ENCODE measurements at regions not wholly inside any gene's neighbourhood (a gene's known extent, or its start where the extent isn't known, plus 50 kb on each side); places are given as distances from the start of the nearest gene placed in this dataset.
A peak's percentile ranks its signal among the peaks of the same experiment; 100 is the strongest.
"Not testable (repeated sequence)": the region's sequence is repeated elsewhere in the genome, so short reads cannot be mapped to it uniquely, and the experiment has no call there.

- DNase-seq: no peak
Measured at GRCh38 chrX:114272096-114272686, 311.7 kb upstream of the HTR2C start.

GRCh38 chrX:114270371-114270770, 313.5 kb upstream of the HTR2C start:
- peak in 1 of 58 donors; percentile 2 for DNase-seq

- no peak for DNase-seq
Measured at GRCh38 chrX:114268643-114269042, 315.2 kb upstream of the HTR2C start.

- DNase-seq: no peak
Measured at GRCh38 chrX:114267142-114267541, 316.7 kb upstream of the HTR2C start.

- no peak for DNase-seq
Measured at GRCh38 chrX:114252186-114252585, 331.7 kb upstream of the HTR2C start.

- DNase-seq: no peak
Measured at GRCh38 chrX:114251575-114251974, 332.3 kb upstream of the HTR2C start.

GRCh38 chrX:114221445-114221844, 362.4 kb upstream of the HTR2C start:
- no peak for DNase-seq

GRCh38 chrX:114210879-114211278, 373.0 kb upstream of the HTR2C start:
- DNase-seq: no peak

- DNase-seq: no peak
Measured at GRCh38 chrX:114201622-114202021, 382.3 kb upstream of the HTR2C start.

GRCh38 chrX:114181195-114181594, 402.7 kb upstream of the HTR2C start:
- no peak for DNase-seq

GRCh38 chrX:114178126-114178525, 405.8 kb upstream of the HTR2C start:
- DNase-seq: no peak

GRCh38 chrX:114167276-114167675, 416.6 kb upstream of the HTR2C start:
- not testable (repeated sequence) for DNase-seq

GRCh38 chrX:114166601-114167000, 417.3 kb upstream of the HTR2C start:
- no peak for DNase-seq

- no peak for DNase-seq
Measured at GRCh38 chrX:114165537-114165936, 418.3 kb upstream of the HTR2C start.

GRCh38 chrX:114162068-114162735, 421.7 kb upstream of the HTR2C start:
- no peak for DNase-seq

- no peak for DNase-seq
Measured at GRCh38 chrX:114152801-114153200, 431.1 kb upstream of the HTR2C start.

- DNase-seq: no peak
Measured at GRCh38 chrX:114152130-114152529, 431.8 kb upstream of the HTR2C start.

GRCh38 chrX:114134465-114134864, 449.4 kb upstream of the HTR2C start:
- no peak for DNase-seq

- DNase-seq: no peak
Measured at GRCh38 chrX:114127411-114128025, 456.4 kb upstream of the HTR2C start.

GRCh38 chrX:114127005-114127404, 456.9 kb upstream of the HTR2C start:
- DNase-seq: no peak

GRCh38 chrX:114101081-114101480, 482.8 kb upstream of the HTR2C start:
- DNase-seq: no peak

- DNase-seq: no peak
Measured at GRCh38 chrX:114097866-114098265, 486.0 kb upstream of the HTR2C start.

GRCh38 chrX:114097427-114097826, 486.5 kb upstream of the HTR2C start:
- DNase-seq: no peak
